Osteoblast (primary cell): ENCODE measurements at regions not wholly inside any gene's neighbourhood (a gene's known extent, or its start where the extent isn't known, plus 50 kb on each side); places are given as distances from the start of the nearest gene placed in this dataset.

Experiments
- DNase-seq: peaks from one replicate; pipeline ENCODE4 v3.0.0; 2011; ENCODE audit warnings: low spot score, mixed read lengths; ENCODE audit not compliant: insufficient read length; ENCODE audit errors: missing footprints
- H2AFZ ChIP-seq: 2 replicates; pipeline ENCODE4 v1.6.0; 2011; ENCODE audit warnings: mild to moderate bottlenecking, low read length
- H3K27ac ChIP-seq: 2 replicates; pipeline ENCODE4 v1.5.1; 2011; ENCODE audit warnings: mild to moderate bottlenecking, low read depth, low read length, moderate library complexity
- H3K27me3 ChIP-seq: 2 replicates; pipeline ENCODE4 v1.6.0; 2012; ENCODE audit warnings: mild to moderate bottlenecking, control low read depth, inconsistent platforms, low read length, moderate library complexity; ENCODE audit not compliant: insufficient read depth
- H3K36me3 ChIP-seq: 2 replicates; pipeline ENCODE4 v1.5.1; 2011; ENCODE audit warnings: mild to moderate bottlenecking, low read length, control low read depth, moderate library complexity; ENCODE audit not compliant: insufficient read depth
- H3K4me1 ChIP-seq: 2 replicates; pipeline ENCODE4 v1.5.1; 2011; ENCODE audit warnings: mild to moderate bottlenecking, low read length, control low read depth, moderate library complexity; ENCODE audit not compliant: insufficient read depth
- H3K4me2 ChIP-seq: 2 replicates; pipeline ENCODE4 v1.6.0; 2011; ENCODE audit warnings: mild to moderate bottlenecking, low read length; ENCODE audit not compliant: insufficient read depth
- H3K4me3 ChIP-seq: fragments of 200-600 bp; sonication (generic); 3 replicates; pipeline ENCODE4 v1.5.1; 2012; ENCODE audit warnings: mild to moderate bottlenecking, low read length, inconsistent platforms; ENCODE audit not compliant: insufficient read depth
- H3K79me2 ChIP-seq: 2 replicates; pipeline ENCODE4 v1.6.0; 2012; ENCODE audit warnings: mild to moderate bottlenecking, low read length, control low read depth, inconsistent platforms; ENCODE audit not compliant: insufficient read depth
- H3K9me3 ChIP-seq: 2 replicates; pipeline ENCODE4 v1.5.1; 2011; ENCODE audit warnings: low read depth, low read length, control low read depth
- H4K20me1 ChIP-seq: 2 replicates; pipeline ENCODE4 v1.6.0; 2012; ENCODE audit warnings: mild to moderate bottlenecking, low read length, control low read depth; ENCODE audit not compliant: insufficient read depth
- TF ChIP-seq, protein P1 (sequence below): IDR thresholded peaks from 2 replicates; pipeline ENCODE4 v1.5.1; 2011; ENCODE audit warnings: mild to moderate bottlenecking, low read depth, low read length, moderate library complexity; ENCODE audit errors: extremely low read depth

DNA sequence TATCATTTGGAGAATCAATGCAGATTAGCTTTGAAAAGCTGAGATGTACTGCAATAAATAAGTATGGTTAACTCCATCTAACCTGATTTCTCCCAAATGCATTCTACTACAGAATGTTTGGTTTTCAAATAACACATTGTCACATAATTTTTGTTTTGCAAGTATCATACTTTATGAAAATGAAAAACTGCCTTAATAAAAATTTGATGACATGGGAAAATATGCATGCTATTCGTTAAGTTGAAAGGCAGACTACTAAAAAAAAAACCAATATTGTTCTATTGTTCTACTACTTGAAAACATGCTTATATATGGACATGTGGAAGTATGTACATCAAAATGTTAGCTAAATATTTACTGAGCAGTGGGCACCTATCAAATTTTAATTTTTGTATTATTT lies 668.9 kb downstream of the HTR1A start:
- H3K4me3 ChIP-seq, result no peak overlapping the region
- no peaks in the 10 kb centered on the region for H3K36me3 ChIP-seq

DNA sequence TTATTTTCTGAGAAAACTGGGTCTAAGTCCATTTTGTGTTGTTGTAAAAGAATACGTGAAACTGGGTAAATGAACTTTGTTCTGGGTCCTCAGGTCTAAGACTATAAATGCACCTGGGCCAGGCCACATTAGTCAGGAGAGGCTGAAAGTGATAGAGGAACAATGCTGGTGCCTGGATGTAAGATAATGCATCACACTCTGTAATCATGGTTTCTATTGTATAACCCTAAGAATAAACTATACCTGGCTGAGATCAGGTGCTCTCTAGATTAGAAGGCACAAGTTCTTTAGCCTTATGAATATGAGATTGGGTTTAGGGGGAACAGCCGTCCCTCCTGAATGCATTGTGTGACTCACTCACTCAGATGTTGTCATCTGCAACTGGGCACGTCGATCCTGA lies 675.5 kb downstream of the HTR1A start:
- Histone ChIP-seq H3K4me1 (no peaks in the 10 kb centered on the region), H3K9me3 (no peaks in the 10 kb centered on the region), H3K36me3 (no peaks in the 10 kb centered on the region), H3K27ac (no peak overlapping the region), H2AFZ (no peak overlapping the region), H3K4me2 (no peak overlapping the region), H3K27me3 (no peaks in the 10 kb centered on the region), H4K20me1 (no peaks in the 10 kb centered on the region), H3K4me3 (no peak overlapping the region), H3K79me2 (no peaks in the 10 kb centered on the region)
- DNase-seq, result no peak
- TF ChIP-seq, protein P1, sequence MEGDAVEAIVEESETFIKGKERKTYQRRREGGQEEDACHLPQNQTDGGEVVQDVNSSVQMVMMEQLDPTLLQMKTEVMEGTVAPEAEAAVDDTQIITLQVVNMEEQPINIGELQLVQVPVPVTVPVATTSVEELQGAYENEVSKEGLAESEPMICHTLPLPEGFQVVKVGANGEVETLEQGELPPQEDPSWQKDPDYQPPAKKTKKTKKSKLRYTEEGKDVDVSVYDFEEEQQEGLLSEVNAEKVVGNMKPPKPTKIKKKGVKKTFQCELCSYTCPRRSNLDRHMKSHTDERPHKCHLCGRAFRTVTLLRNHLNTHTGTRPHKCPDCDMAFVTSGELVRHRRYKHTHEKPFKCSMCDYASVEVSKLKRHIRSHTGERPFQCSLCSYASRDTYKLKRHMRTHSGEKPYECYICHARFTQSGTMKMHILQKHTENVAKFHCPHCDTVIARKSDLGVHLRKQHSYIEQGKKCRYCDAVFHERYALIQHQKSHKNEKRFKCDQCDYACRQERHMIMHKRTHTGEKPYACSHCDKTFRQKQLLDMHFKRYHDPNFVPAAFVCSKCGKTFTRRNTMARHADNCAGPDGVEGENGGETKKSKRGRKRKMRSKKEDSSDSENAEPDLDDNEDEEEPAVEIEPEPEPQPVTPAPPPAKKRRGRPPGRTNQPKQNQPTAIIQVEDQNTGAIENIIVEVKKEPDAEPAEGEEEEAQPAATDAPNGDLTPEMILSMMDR, result no peak

More for the DNA sequence above, 668.9 kb downstream of the HTR1A start:
- no peak for DNase-seq
- Histone ChIP-seq H3K79me2 (no peaks in the 10 kb centered on the region), H3K27me3 (no peaks in the 10 kb centered on the region), H2AFZ (no peak overlapping the region), H3K27ac (no peak overlapping the region), H4K20me1 (no peaks in the 10 kb centered on the region), H3K9me3 (no peaks in the 10 kb centered on the region), H3K4me2 (no peak overlapping the region), H3K4me1 (no peaks in the 10 kb centered on the region)
- TF ChIP-seq, protein P1, result no peak

DNA sequence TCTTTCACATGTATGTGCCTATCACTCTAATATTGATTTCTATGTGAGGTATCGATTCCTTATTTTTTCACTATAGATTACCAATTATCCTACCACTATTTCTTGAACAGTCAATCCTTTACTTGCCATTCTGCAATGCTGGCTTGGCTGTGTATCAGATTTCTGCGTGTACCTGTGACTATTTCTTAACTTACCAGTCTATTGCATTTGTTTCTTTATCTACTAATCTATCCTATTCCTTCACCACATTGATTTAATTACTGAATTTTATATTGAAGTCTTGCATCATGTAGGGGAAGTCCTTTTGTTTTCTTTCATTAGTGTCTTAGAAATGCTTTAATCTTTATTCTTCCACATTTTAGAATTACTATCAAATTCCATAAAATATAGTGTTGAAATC lies 684.8 kb downstream of the LRRC70 start:
- no peak overlapping the region for H3K4me3 ChIP-seq
- H3K9me3 ChIP-seq, result no peaks in the 10 kb centered on the region
- H3K4me2 ChIP-seq, result no peak overlapping the region
- H3K27ac ChIP-seq, result no peak overlapping the region
- H3K27me3 ChIP-seq, result no peaks in the 10 kb centered on the region
- no peak overlapping the region for H2AFZ ChIP-seq
- TF ChIP-seq, protein P1, result no peak
- H4K20me1 ChIP-seq, result no peaks in the 10 kb centered on the region
- DNase-seq, result no peak
- H3K36me3 ChIP-seq, result no peaks in the 10 kb centered on the region
- H3K79me2 ChIP-seq, result no peaks in the 10 kb centered on the region
- H3K4me1 ChIP-seq, result no peaks in the 10 kb centered on the region

DNA sequence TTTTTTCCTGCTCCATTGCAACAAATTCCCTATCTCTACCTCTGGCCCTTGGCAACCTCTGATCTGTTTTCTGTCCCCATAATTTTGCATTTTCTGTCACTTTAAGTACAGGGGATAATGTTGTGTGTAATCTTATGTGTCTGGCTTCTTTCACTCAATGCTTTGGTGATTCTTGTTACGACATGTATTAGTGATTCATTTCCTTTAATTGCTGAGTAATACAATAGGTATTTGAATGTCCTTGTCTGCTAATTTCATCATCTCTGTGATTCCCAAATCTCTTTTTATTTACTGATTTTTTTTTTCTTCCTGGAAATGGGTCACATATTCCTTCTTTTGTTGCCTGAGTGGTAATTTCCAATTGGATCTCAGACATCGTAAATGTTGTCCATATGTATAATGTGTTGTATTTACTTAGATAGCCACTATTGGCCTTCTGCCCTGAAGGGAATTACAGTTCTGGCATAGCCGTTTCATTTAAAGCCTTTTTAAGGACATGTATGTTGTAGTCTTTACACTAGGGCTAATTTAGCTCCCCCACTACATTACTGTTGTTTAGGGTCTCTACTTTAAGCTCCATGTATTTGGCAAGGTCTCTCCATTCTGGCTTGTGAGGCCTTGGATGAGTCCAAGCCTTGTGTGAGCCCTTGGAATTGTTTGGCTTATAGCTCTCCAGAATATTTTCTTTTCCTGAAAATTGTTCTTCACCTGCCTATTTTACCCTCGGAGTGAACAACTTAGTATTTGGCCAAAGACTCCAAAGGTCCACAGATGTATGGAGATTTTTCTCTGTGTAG lies 683.8 kb downstream of the LRRC70 start:
- Histone ChIP-seq H3K4me3 (no peak overlapping the region), H3K36me3 (no peaks in the 10 kb centered on the region), H3K4me2 (no peak overlapping the region), H3K9me3 (no peaks in the 10 kb centered on the region), H3K4me1 (no peaks in the 10 kb centered on the region), H4K20me1 (no peaks in the 10 kb centered on the region), H3K79me2 (no peaks in the 10 kb centered on the region), H2AFZ (no peak overlapping the region), H3K27ac (no peak overlapping the region), H3K27me3 (no peaks in the 10 kb centered on the region)
- DNase-seq, result no peak
- TF ChIP-seq, protein P1, result no peak
